GM12874 (cell line): ENCODE measurements at regions not wholly inside any gene's neighbourhood (a gene's known extent, or its start where the extent isn't known, plus 50 kb on each side); places are given as distances from the start of the nearest gene placed in this dataset.

Source experiments
- CTCF ChIP-seq: IDR thresholded peaks from 2 replicates; pipeline ENCODE4 v1.5.1; 2011; ENCODE audit warnings: low read depth, mild to moderate bottlenecking, control low read depth, low read length, moderate library complexity; ENCODE audit not compliant: insufficient read depth

- no peak for TF ChIP-seq CTCF
Measured at GRCh38 chr11:45597097-45597496, 68.3 kb downstream of the CHST1 start.

- no peak for TF ChIP-seq CTCF
Measured at GRCh38 chr11:45596571-45596970, 68.9 kb downstream of the CHST1 start.

GRCh38 chr11:45593992-45594391, 71.4 kb downstream of the CHST1 start:
- TF ChIP-seq CTCF = no peak

GRCh38 chr11:45592636-45593035, 72.8 kb downstream of the CHST1 start:
- TF ChIP-seq CTCF = no peak

DNA sequence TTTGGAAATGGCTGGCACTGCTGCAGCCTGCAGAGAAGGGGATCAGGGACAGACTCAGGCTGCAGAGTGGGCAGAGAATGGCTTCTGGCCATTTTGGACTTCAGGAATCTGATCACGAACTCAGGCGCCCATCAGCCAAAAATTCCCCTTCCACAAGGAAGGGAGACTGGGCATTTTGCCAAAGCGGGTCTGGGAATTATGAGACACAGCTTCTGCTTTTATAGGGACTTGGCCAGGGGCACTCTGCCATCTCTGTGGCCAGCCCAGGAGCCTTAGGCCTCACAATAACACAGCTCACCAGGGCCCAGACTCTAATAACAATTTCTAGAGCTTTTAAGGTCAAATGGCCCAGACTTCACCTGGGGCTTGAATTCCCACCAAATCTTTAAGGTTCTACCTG, 74.7 kb downstream of the CHST1 start:
- TF ChIP-seq CTCF = no peak

DNA sequence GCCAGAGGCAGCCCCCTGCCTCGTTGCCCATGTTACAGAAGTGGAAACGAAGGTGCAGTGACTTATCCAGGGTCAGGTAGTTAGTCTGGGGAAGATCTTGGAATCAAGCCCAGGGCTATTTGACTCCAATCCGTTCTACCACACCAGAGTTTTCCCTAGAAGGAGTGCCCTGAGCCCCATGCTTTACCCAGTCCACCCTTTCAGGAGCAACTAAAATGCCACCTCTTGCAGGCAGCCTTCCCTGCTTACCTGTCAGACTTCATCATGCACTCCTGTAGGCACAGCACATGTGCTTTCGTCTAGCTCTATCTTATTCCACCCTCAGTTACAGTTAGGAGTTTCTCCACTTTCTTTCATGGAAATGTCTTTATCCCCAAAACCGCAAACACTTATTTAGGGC, 80.2 kb downstream of the CHST1 start:
- TF ChIP-seq CTCF = no peak

- no peak for TF ChIP-seq CTCF
Measured at GRCh38 chr11:45583981-45584566, 81.3 kb downstream of the CHST1 start.

- no peak for TF ChIP-seq CTCF
Measured at GRCh38 chr11:45580399-45580798, 85.0 kb downstream of the CHST1 start.
